ENCODE measurements at regions not wholly inside any gene's neighbourhood (a gene's known extent, or its start where the extent isn't known, plus 50 kb on each side); places are given as distances from the start of the nearest gene placed in this dataset.

GRCh38 chrX:34999702-35000101 lies 57.1 kb downstream of the FAM47B start:
- no peak for TF ChIP-seq EP300 (IDR thresholded peaks at IDR 0.05)
- TF ChIP-seq POLR2AphosphoS5 (IDR thresholded peaks at IDR 0.05), result no peak
- no peak for TF ChIP-seq POLR2A (IDR thresholded peaks at IDR 0.05; ENCODE audit: low read depth)
- TF ChIP-seq CTCF (IDR thresholded peaks at IDR 0.05), result no peak
- Histone ChIP-seq H3K36me3 (no peaks in the 10 kb centered on the region), H3K27me3 (no peaks in the 10 kb centered on the region), H3K4me1 (no peaks in the 10 kb centered on the region), H3K4me3 (no peak overlapping the region), H3K27ac (replicated peaks in 1 of 4) (no peak overlapping the region), H3K9me3 (no peaks in the 10 kb centered on the region)
- 59% methylated on average over 1 of the region's 1 CpG for WGBS
- intact Hi-C loops (cut with DNase I), result no loop called here
- DNase-seq (ENCODE audit: extremely low spot score), result no peak

DNA sequence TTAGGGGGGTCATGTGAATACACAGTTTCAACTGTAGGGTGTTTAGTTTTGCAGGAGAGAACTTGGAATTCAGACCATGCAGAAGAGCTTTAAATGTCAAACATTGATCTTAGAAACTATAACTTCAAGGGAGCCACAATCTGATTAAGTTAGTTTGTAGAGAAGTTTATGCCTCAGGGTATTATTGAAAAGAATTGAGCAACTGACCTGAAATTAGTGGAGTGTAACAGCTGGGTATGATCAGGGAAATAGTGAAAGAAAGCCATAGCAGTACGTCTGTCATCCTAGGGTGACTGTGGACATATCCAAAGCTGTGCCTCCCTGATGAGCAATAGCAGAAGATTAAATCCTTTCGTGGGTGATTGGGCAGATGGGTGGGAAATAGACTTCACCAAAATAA lies 63.8 kb downstream of the FAM47B start:
- no peaks in the 10 kb centered on the region for H3K9me3 ChIP-seq
- H3K4me3 ChIP-seq, result no peak overlapping the region
- DNase-seq (ENCODE audit: extremely low spot score), result no peak
- no peaks in the 10 kb centered on the region for H3K27me3 ChIP-seq
- no peaks in the 10 kb centered on the region for H3K36me3 ChIP-seq
- intact Hi-C loops (cut with DNase I), result no loop called here
- TF ChIP-seq CTCF (IDR thresholded peaks at IDR 0.05) (no peak), POLR2A (IDR thresholded peaks at IDR 0.05; ENCODE audit: low read depth) (no peak)
- WGBS, result 43% methylated on average over 2 of the region's 2 CpGs
- no peak overlapping the region for H3K27ac ChIP-seq (replicated peaks in 1 of 4)
- H3K4me1 ChIP-seq, result no peaks in the 10 kb centered on the region

DNA sequence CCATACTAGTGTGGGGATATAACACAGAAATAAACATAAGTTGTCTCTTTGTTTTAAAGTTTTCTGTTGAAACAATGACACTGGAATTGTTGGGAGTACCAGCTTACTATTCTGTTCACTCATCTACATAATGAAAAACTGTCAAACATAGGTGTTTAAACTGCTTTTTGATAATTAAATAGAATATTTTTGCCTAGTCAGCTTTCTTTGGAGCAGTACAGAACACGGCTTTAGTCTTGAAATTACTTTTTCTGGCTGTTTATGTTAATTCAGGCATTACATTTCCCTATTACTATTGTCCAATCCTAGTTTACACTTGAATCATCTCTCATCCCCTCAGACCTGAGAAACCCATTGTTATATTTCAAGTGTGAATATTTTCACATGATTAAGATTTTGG lies 73.0 kb downstream of the FAM47B start:
- no peaks in the 10 kb centered on the region for H3K4me1 ChIP-seq
- no peaks in the 10 kb centered on the region for H3K36me3 ChIP-seq
- H3K27ac ChIP-seq (replicated peaks in 1 of 4), result no peak overlapping the region
- no peak overlapping the region for H3K4me3 ChIP-seq
- intact Hi-C loops (cut with DNase I), result no loop called here
- H3K27me3 ChIP-seq, result no peaks in the 10 kb centered on the region
- WGBS, result 69% methylated on average over 1 of the region's 1 CpG
- peaks cover 0 to 11% (median 0%) of the 10 kb centered on the region in 4 donors for H3K9me3 ChIP-seq
- TF ChIP-seq EP300 (IDR thresholded peaks at IDR 0.05), result no peak
- TF ChIP-seq POLR2A (IDR thresholded peaks at IDR 0.05; ENCODE audit: low read depth), result no peak
- DNase-seq (ENCODE audit: extremely low spot score), result no peak

DNA sequence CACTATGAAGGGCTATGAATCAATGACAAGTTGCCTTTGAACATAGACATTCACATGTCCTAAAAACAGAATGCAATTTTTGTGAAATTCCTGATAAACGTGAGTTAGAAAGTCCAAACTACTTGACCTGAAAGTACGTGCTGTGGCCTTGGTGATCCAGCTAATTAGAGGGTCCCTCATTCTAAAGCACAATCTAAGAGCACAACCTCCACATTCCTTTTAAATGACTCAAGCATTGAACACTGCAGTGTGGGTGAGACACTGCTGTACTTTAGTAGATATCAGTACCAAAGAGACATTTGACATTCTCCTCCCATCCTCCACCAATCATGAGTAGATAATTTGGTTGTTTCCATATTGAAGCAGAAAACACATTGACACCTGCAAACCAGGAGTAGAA lies 73.5 kb downstream of the FAM47B start:
- WGBS, result 53% methylated on average over 2 of the region's 2 CpGs
- DNase-seq (ENCODE audit: extremely low spot score), result no peak
- TF ChIP-seq CTCF (IDR thresholded peaks at IDR 0.05) (no peak), POLR2A (IDR thresholded peaks at IDR 0.05; ENCODE audit: low read depth) (no peak), POLR2AphosphoS5 (IDR thresholded peaks at IDR 0.05) (no peak), EP300 (IDR thresholded peaks at IDR 0.05) (no peak)
- Histone ChIP-seq H3K9me3 (peaks cover 0 to 11% (median 0%) of the 10 kb centered on the region in 4 donors), H3K36me3 (no peaks in the 10 kb centered on the region), H3K27ac (replicated peaks in 1 of 4) (no peak overlapping the region), H3K4me3 (no peak overlapping the region), H3K4me1 (no peaks in the 10 kb centered on the region), H3K27me3 (no peaks in the 10 kb centered on the region)
- intact Hi-C loops (cut with DNase I), result no loop called here

DNA sequence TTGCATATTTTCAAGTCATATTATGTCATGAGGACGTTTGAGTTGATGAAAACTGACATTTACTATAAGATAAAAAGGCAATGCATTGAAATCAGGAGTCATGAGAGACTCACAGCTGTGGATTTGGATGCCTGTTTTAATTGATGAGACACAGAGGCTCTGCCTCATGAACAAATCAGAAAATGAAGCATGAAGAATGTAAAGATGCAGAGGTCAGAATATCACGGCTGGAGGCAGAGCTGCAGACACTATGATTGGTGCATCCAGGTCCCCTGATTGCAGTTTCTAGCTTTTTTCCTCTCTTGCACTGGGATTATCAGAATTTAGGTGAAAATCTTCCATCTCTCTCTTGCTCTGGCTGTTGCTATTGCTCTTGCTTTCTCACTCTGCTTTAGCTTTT lies 74.7 kb downstream of the FAM47B start:
- no peaks in the 10 kb centered on the region for H3K36me3 ChIP-seq
- intact Hi-C loops (cut with DNase I), result no loop called here
- H3K27me3 ChIP-seq, result no peaks in the 10 kb centered on the region
- no peaks in the 10 kb centered on the region for H3K4me1 ChIP-seq
- TF ChIP-seq EP300 (IDR thresholded peaks at IDR 0.05) (no peak), POLR2AphosphoS5 (IDR thresholded peaks at IDR 0.05) (no peak), CTCF (IDR thresholded peaks at IDR 0.05) (no peak), POLR2A (IDR thresholded peaks at IDR 0.05; ENCODE audit: low read depth) (no peak)
- WGBS, result 33% methylated on average over 2 of the region's 2 CpGs
- peaks cover 0 to 11% (median 0%) of the 10 kb centered on the region in 4 donors for H3K9me3 ChIP-seq
- no peak overlapping the region for H3K4me3 ChIP-seq
- no peak overlapping the region for H3K27ac ChIP-seq (replicated peaks in 1 of 4)
- DNase-seq (ENCODE audit: extremely low spot score), result no peak
